Neural cell (in vitro differentiated cells): ENCODE measurements at regions not wholly inside any gene's neighbourhood (a gene's known extent, or its start where the extent isn't known, plus 50 kb on each side); places are given as distances from the start of the nearest gene placed in this dataset.

Source experiments
- H2AFZ ChIP-seq: fragments of 200-600, 300-800 bp; sonication (generic), shearing (Covaris generic); 2 replicates; pipeline ENCODE4 v1.6.0; 2014; ENCODE audit warnings: low read depth, mild to moderate bottlenecking, antibody characterized with exemption, low read length, moderate library complexity
- H3F3A ChIP-seq: fragments of 200-600 bp; shearing (Covaris generic); 2 replicates; pipeline ENCODE4 v1.6.1; 2016; ENCODE audit warnings: mild to moderate bottlenecking, moderate library complexity, mixed read lengths, antibody characterized with exemption, low read length; ENCODE audit not compliant: insufficient read depth, poor library complexity, severe bottlenecking
- H3K27ac ChIP-seq: fragments of 200-600, 300-800 bp; sonication (generic), shearing (Covaris generic); 2 replicates; pipeline ENCODE4 v1.5.1; 2014; ENCODE audit warnings: mild to moderate bottlenecking, low read length, moderate library complexity
- H3K27me3 ChIP-seq: fragments of 300-800, 200-600 bp; sonication (generic), shearing (Covaris generic); 2 replicates; pipeline ENCODE4 v1.6.0; 2014; ENCODE audit warnings: mild to moderate bottlenecking, low read depth, low read length, moderate library complexity; ENCODE audit not compliant: insufficient read depth
- H3K36me3 ChIP-seq: fragments of 300-800, 200-600 bp; sonication (generic), shearing (Covaris generic); 2 replicates; pipeline ENCODE4 v1.5.1; 2014; ENCODE audit warnings: mild to moderate bottlenecking, antibody characterized with exemption, low read length, moderate library complexity; ENCODE audit not compliant: insufficient read depth
- H3K4me2 ChIP-seq: fragments of 300-800, 200-600 bp; sonication (generic), shearing (Covaris generic); 2 replicates; pipeline ENCODE4 v1.6.0; 2014; ENCODE audit warnings: mild to moderate bottlenecking, low read length
- H3K4me3 ChIP-seq: fragments of 300-800, 200-600 bp; sonication (generic), shearing (Covaris generic); 2 replicates; pipeline ENCODE4 v1.5.1; 2014; ENCODE audit warnings: mild to moderate bottlenecking, low read length, moderate library complexity
- H3K79me2 ChIP-seq: fragments of 200-600 bp; shearing (Covaris generic); replicated peaks from 2 replicates; pipeline ENCODE4 v1.6.0; 2014; ENCODE audit warnings: mild to moderate bottlenecking, low read length, moderate library complexity; ENCODE audit not compliant: insufficient read depth
- H3K9ac ChIP-seq: fragments of 300-800, 200-600 bp; sonication (generic), shearing (Covaris generic); 2 replicates; pipeline ENCODE4 v1.6.1; 2016; ENCODE audit warnings: mild to moderate bottlenecking, low read length, mixed read lengths
- H3K9me2 ChIP-seq: fragments of 200-600 bp; shearing (Covaris generic); 2 replicates; pipeline ENCODE4 v1.6.1; 2016; ENCODE audit warnings: mild to moderate bottlenecking, low read length, mixed read lengths; ENCODE audit not compliant: insufficient read depth
- H3K9me3 ChIP-seq: fragments of 200-600, 300-800 bp; sonication (generic), shearing (Covaris generic); 2 replicates; pipeline ENCODE4 v1.6.1; 2016; ENCODE audit warnings: mild to moderate bottlenecking, mixed run types, low read length, moderate library complexity, mixed read lengths
- H4K20me1 ChIP-seq: fragments of 200-600 bp; shearing (Covaris generic); 2 replicates; pipeline ENCODE4 v1.6.1; 2016; ENCODE audit warnings: mild to moderate bottlenecking, mixed run types; ENCODE audit not compliant: insufficient read depth
- EP300 ChIP-seq: fragments of 450-650 bp; conservative IDR thresholded peaks from 2 replicates; pipeline ENCODE4 v1.6.1; 2014; ENCODE audit warnings: antibody characterized with exemption, mild to moderate bottlenecking, moderate library complexity; ENCODE audit not compliant: poor library complexity, severe bottlenecking
- EZH2 ChIP-seq: fragments of 200-600, 300-800 bp; shearing (Covaris generic), sonication (generic); IDR thresholded peaks from 2 replicates; pipeline ENCODE4 v1.6.1; 2014; ENCODE audit warnings: antibody characterized with exemption, low read length, borderline replicate concordance, mild to moderate bottlenecking; ENCODE audit not compliant: insufficient read depth, poor library complexity, severe bottlenecking
- MXI1 ChIP-seq: fragments of 450-650 bp; conservative IDR thresholded peaks from 2 replicates; pipeline ENCODE4 v1.6.1; 2014; ENCODE audit warnings: antibody characterized with exemption, mild to moderate bottlenecking; ENCODE audit not compliant: poor library complexity, severe bottlenecking
- POLR2AphosphoS5 ChIP-seq: IDR thresholded peaks from 2 replicates; pipeline ENCODE4 v1.6.1; 2012
- RAD21 ChIP-seq: fragments of 450-650 bp; conservative IDR thresholded peaks from 2 replicates; pipeline ENCODE4 v1.6.1; 2014; ENCODE audit warnings: antibody characterized with exemption, mild to moderate bottlenecking, moderate library complexity
- SMC3 ChIP-seq: fragments of 450-650 bp; conservative IDR thresholded peaks from 2 replicates; pipeline ENCODE4 v1.6.1; 2014; ENCODE audit warnings: antibody characterized with exemption, mild to moderate bottlenecking, moderate library complexity; ENCODE audit not compliant: poor library complexity
- TAF1 ChIP-seq: IDR thresholded peaks from 2 replicates; pipeline ENCODE4 v1.6.1; 2012; ENCODE audit warnings: low read depth
- TF ChIP-seq, protein P1 (sequence below): IDR thresholded peaks from 2 replicates; pipeline ENCODE4 v1.6.1; 2012; ENCODE audit warnings: borderline replicate concordance
- TF ChIP-seq, protein P2 (sequence below): fragments of 450-650 bp; IDR thresholded peaks from 2 replicates; pipeline ENCODE4 v1.5.1; 2014; ENCODE audit warnings: antibody characterized with exemption, mild to moderate bottlenecking, moderate library complexity; ENCODE audit not compliant: poor library complexity, severe bottlenecking

DNA sequence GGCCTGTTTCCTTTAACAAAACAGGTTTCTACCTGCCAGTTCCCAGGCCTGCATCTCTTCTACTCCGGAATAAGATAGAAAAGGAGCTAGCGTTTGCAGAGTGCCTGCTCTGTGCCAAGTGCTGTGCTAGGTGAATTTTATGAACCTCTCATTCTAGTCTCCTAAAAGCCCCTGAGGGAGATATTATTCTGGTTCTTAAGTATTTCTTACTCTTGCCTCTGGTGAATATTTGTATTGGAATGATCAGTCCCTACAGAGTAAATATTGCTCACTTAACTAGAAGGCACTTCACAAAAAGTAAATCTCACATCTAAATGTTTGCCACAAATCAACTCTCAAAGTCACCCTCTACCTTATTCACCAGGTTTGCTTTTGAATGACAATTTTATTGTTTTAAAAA is 227.1 kb downstream of the AUH start:
- Histone ChIP-seq H3K9ac (no peak overlapping the region), H4K20me1 (no peaks in the 10 kb centered on the region), H3K4me2 (no peak overlapping the region)

DNA sequence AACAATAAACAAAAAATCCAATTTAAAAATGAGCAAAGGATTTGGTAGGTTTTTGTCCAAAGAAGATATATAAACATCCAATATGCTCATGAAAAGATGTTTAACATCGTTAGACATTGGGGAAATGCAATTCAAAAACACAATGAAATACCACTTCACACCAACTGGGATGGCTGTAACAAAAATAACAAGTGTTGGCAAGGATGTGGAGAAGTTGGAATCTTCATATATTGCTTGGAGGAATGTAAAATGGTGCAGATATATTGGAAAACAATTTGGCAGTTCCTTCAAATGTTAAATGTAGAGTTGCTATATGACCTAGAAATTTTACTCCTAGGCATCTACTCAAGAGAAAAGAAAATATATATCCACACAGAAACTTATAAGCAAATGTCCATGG is 224.3 kb downstream of the AUH start:
- Histone ChIP-seq H3K4me3 (no peak overlapping the region), H3K9ac (no peak overlapping the region), H2AFZ (no peak overlapping the region), H3K4me2 (no peak overlapping the region), H3K27me3 (no peaks in the 10 kb centered on the region), H3K79me2 (no peaks in the 10 kb centered on the region), H3K9me2 (no peaks in the 10 kb centered on the region), H4K20me1 (no peaks in the 10 kb centered on the region), H3F3A (no peaks in the 10 kb centered on the region), H3K9me3 (no peaks in the 10 kb centered on the region), H3K27ac (no peak overlapping the region), H3K36me3 (no peaks in the 10 kb centered on the region)
- TF ChIP-seq RAD21 (no peak), EZH2 (no peak), POLR2AphosphoS5 (no peak), TAF1 (no peak), MXI1 (no peak), EP300 (no peak), SMC3 (no peak)
- TF ChIP-seq, protein P1, sequence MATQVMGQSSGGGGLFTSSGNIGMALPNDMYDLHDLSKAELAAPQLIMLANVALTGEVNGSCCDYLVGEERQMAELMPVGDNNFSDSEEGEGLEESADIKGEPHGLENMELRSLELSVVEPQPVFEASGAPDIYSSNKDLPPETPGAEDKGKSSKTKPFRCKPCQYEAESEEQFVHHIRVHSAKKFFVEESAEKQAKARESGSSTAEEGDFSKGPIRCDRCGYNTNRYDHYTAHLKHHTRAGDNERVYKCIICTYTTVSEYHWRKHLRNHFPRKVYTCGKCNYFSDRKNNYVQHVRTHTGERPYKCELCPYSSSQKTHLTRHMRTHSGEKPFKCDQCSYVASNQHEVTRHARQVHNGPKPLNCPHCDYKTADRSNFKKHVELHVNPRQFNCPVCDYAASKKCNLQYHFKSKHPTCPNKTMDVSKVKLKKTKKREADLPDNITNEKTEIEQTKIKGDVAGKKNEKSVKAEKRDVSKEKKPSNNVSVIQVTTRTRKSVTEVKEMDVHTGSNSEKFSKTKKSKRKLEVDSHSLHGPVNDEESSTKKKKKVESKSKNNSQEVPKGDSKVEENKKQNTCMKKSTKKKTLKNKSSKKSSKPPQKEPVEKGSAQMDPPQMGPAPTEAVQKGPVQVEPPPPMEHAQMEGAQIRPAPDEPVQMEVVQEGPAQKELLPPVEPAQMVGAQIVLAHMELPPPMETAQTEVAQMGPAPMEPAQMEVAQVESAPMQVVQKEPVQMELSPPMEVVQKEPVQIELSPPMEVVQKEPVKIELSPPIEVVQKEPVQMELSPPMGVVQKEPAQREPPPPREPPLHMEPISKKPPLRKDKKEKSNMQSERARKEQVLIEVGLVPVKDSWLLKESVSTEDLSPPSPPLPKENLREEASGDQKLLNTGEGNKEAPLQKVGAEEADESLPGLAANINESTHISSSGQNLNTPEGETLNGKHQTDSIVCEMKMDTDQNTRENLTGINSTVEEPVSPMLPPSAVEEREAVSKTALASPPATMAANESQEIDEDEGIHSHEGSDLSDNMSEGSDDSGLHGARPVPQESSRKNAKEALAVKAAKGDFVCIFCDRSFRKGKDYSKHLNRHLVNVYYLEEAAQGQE, result no peak
- TF ChIP-seq, protein P2, sequence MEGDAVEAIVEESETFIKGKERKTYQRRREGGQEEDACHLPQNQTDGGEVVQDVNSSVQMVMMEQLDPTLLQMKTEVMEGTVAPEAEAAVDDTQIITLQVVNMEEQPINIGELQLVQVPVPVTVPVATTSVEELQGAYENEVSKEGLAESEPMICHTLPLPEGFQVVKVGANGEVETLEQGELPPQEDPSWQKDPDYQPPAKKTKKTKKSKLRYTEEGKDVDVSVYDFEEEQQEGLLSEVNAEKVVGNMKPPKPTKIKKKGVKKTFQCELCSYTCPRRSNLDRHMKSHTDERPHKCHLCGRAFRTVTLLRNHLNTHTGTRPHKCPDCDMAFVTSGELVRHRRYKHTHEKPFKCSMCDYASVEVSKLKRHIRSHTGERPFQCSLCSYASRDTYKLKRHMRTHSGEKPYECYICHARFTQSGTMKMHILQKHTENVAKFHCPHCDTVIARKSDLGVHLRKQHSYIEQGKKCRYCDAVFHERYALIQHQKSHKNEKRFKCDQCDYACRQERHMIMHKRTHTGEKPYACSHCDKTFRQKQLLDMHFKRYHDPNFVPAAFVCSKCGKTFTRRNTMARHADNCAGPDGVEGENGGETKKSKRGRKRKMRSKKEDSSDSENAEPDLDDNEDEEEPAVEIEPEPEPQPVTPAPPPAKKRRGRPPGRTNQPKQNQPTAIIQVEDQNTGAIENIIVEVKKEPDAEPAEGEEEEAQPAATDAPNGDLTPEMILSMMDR, result no peak

More for the DNA sequence above, 227.1 kb downstream of the AUH start:
- Histone ChIP-seq H3K4me3 (no peak overlapping the region), H3F3A (no peaks in the 10 kb centered on the region), H3K27ac (no peak overlapping the region), H3K9me3 (no peaks in the 10 kb centered on the region), H3K79me2 (no peaks in the 10 kb centered on the region), H3K36me3 (no peaks in the 10 kb centered on the region), H3K9me2 (no peaks in the 10 kb centered on the region), H3K27me3 (no peaks in the 10 kb centered on the region), H2AFZ (no peak overlapping the region)
- TF ChIP-seq POLR2AphosphoS5 (no peak), EZH2 (no peak), EP300 (no peak), SMC3 (no peak), MXI1 (no peak)

DNA sequence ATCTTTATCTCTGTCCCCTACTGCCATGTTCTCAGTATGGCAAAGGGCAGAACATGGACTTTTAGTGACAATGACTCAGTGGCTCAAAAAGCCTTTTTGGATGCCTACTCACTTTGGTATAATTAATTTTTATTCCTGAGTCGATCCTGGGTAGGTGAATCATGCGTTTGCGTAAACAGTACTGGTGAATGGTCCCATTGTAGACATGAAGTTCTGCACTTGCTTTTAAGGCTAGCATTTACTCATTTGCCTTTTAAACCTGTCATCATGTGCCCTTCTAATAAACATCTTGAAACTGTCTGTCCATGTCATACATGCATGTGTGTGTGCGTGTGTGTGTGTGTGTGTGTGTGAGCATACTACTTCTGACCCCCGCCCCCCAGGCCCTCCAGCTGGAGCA is 223.0 kb downstream of the AUH start:
- Histone ChIP-seq H3K4me3 (no peak overlapping the region), H3K27me3 (no peaks in the 10 kb centered on the region), H3K36me3 (no peaks in the 10 kb centered on the region), H3K9ac (no peak overlapping the region), H3K9me3 (no peaks in the 10 kb centered on the region), H3F3A (no peaks in the 10 kb centered on the region), H2AFZ (no peak overlapping the region), H3K4me2 (no peak overlapping the region), H4K20me1 (no peaks in the 10 kb centered on the region), H3K79me2 (no peaks in the 10 kb centered on the region), H3K27ac (no peak overlapping the region), H3K9me2 (no peaks in the 10 kb centered on the region)
- no peak for TF ChIP-seq EZH2
- no peak for TF ChIP-seq TAF1
- TF ChIP-seq EP300, result no peak
- TF ChIP-seq RAD21, result no peak
- TF ChIP-seq, protein P1, result no peak
- TF ChIP-seq, protein P2, result no peak
- no peak for TF ChIP-seq MXI1
- no peak for TF ChIP-seq POLR2AphosphoS5
- TF ChIP-seq SMC3, result no peak
